HUES64 (cell line): ENCODE measurements at regions not wholly inside any gene's neighbourhood (a gene's known extent, or its start where the extent isn't known, plus 50 kb on each side); places are given as distances from the start of the nearest gene placed in this dataset.

Source experiments
- H3K27ac ChIP-seq: 2 replicates; pipeline ENCODE4 v1.7.0; 2013; ENCODE audit warnings: low read depth, low read length, inconsistent platforms
- H3K27me3 ChIP-seq: 2 replicates; pipeline ENCODE4 v1.6.1; 2013; ENCODE audit warnings: mild to moderate bottlenecking, low read length; ENCODE audit not compliant: insufficient read depth
- H3K36me3 ChIP-seq: 2 replicates; pipeline ENCODE4 v1.6.1; 2013; ENCODE audit warnings: mild to moderate bottlenecking, low read length; ENCODE audit not compliant: insufficient read depth
- H3K4me1 ChIP-seq: 2 replicates; pipeline ENCODE4 v1.6.1; 2013; ENCODE audit warnings: mild to moderate bottlenecking, low read length, moderate library complexity; ENCODE audit not compliant: insufficient read depth
- H3K4me3 ChIP-seq: 2 replicates; pipeline ENCODE4 v1.5.1; 2013; ENCODE audit warnings: mild to moderate bottlenecking, low read length, moderate library complexity
- H3K9ac ChIP-seq: 2 replicates; pipeline ENCODE4 v1.6.1; 2013; ENCODE audit warnings: mild to moderate bottlenecking, low read depth, low read length
- H3K9me3 ChIP-seq: 2 replicates; pipeline ENCODE4 v1.6.1; 2013; ENCODE audit warnings: low read depth, low read length; ENCODE audit not compliant: insufficient read depth
- WGBS: fragments of 150-250, 120-280 bp; methylation state at CpG from one replicate; pipeline ENCODE4 v1.1.7; 2013; ENCODE audit warnings: missing lambda C conversion rate; 5-methylcytosine and 5-hydroxymethylcytosine counted together

GRCh38 chr1:73907051-73907450, 290.9 kb downstream of the LRRIQ3 start:
- no peak overlapping the region for H3K27ac ChIP-seq
- no peak overlapping the region for H3K9ac ChIP-seq
- no peaks in the 10 kb centered on the region for H3K27me3 ChIP-seq
- WGBS, result 83% methylated on average over 1 of the region's 1 CpG
- no peaks in the 10 kb centered on the region for H3K36me3 ChIP-seq
- H3K4me1 ChIP-seq, result peaks cover 2% of the 10 kb centered on the region; the same call in 1 of the 2 replicates
- H3K9me3 ChIP-seq, result no peaks in the 10 kb centered on the region
- no peak overlapping the region for H3K4me3 ChIP-seq

- Histone ChIP-seq H3K4me1 (peaks cover 18% of the 10 kb centered on the region), H3K9me3 (no peaks in the 10 kb centered on the region), H3K36me3 (no peaks in the 10 kb centered on the region), H3K4me3 (no peak overlapping the region), H3K27me3 (no peaks in the 10 kb centered on the region), H3K9ac (no peak overlapping the region), H3K27ac (no peak overlapping the region)
- WGBS, result 98% methylated on average over 2 of the region's 3 CpGs
Measured at GRCh38 chr1:73903092-73903491, 294.9 kb downstream of the LRRIQ3 start.

- Histone ChIP-seq H3K4me1 (peaks cover 18% of the 10 kb centered on the region), H3K4me3 (no peak overlapping the region), H3K9ac (no peak overlapping the region), H3K27ac (no peak overlapping the region), H3K27me3 (no peaks in the 10 kb centered on the region), H3K36me3 (no peaks in the 10 kb centered on the region), H3K9me3 (no peaks in the 10 kb centered on the region)
- 82% methylated on average over 5 of the region's 5 CpGs for WGBS
Measured at GRCh38 chr1:73901738-73902137, 296.2 kb downstream of the LRRIQ3 start.

- 93% methylated on average over 3 of the region's 3 CpGs for WGBS
- no peaks in the 10 kb centered on the region for H3K36me3 ChIP-seq
Measured at GRCh38 chr1:73899311-73899710, 298.7 kb downstream of the LRRIQ3 start.

GRCh38 chr1:73898540-73898939, 299.4 kb downstream of the LRRIQ3 start:
- no peaks in the 10 kb centered on the region for H3K36me3 ChIP-seq
- no peaks in the 10 kb centered on the region for H3K9me3 ChIP-seq
- 98% methylated on average over 3 of the region's 3 CpGs for WGBS
- H3K4me1 ChIP-seq, result peaks cover 18% of the 10 kb centered on the region
- H3K27me3 ChIP-seq, result no peaks in the 10 kb centered on the region
- H3K27ac ChIP-seq, result no peak overlapping the region
- no peak overlapping the region for H3K4me3 ChIP-seq
- H3K9ac ChIP-seq, result no peak overlapping the region

More at GRCh38 chr1:73899311-73899710, 298.7 kb downstream of the LRRIQ3 start:
- peaks cover 18% of the 10 kb centered on the region for H3K4me1 ChIP-seq
- H3K27me3 ChIP-seq, result no peaks in the 10 kb centered on the region
- no peak overlapping the region for H3K4me3 ChIP-seq
- H3K27ac ChIP-seq, result no peak overlapping the region
- H3K9me3 ChIP-seq, result no peaks in the 10 kb centered on the region
- H3K9ac ChIP-seq, result no peak overlapping the region

- Histone ChIP-seq H3K27ac (no peak overlapping the region), H3K36me3 (no peaks in the 10 kb centered on the region), H3K27me3 (no peaks in the 10 kb centered on the region), H3K9me3 (no peaks in the 10 kb centered on the region), H3K4me1 (no peaks in the 10 kb centered on the region), H3K4me3 (no peak overlapping the region), H3K9ac (no peak overlapping the region)
- WGBS, result 96% methylated on average over 3 of the region's 3 CpGs
Measured at GRCh38 chr1:73887412-73887811, 310.6 kb downstream of the LRRIQ3 start.

GRCh38 chr1:73886716-73887115, 311.3 kb downstream of the LRRIQ3 start:
- WGBS, result 94% methylated on average over 2 of the region's 2 CpGs
- Histone ChIP-seq H3K27ac (no peak overlapping the region), H3K27me3 (no peaks in the 10 kb centered on the region), H3K4me1 (no peaks in the 10 kb centered on the region), H3K9me3 (no peaks in the 10 kb centered on the region), H3K9ac (no peak overlapping the region), H3K36me3 (no peaks in the 10 kb centered on the region), H3K4me3 (no peak overlapping the region)

- Histone ChIP-seq H3K4me1 (no peaks in the 10 kb centered on the region), H3K9ac (no peak overlapping the region), H3K27ac (no peak overlapping the region), H3K9me3 (no peaks in the 10 kb centered on the region), H3K36me3 (no peaks in the 10 kb centered on the region), H3K4me3 (no peak overlapping the region), H3K27me3 (no peaks in the 10 kb centered on the region)
- 75% methylated on average over 1 of the region's 1 CpG for WGBS
Measured at GRCh38 chr1:73874806-73875205, 323.2 kb downstream of the LRRIQ3 start.

- no peaks in the 10 kb centered on the region for H3K4me1 ChIP-seq
- no peaks in the 10 kb centered on the region for H3K9me3 ChIP-seq
- H3K9ac ChIP-seq, result no peak overlapping the region
- 100% methylated on average over 2 of the region's 2 CpGs for WGBS
- H3K27ac ChIP-seq, result no peak overlapping the region
- no peaks in the 10 kb centered on the region for H3K27me3 ChIP-seq
- H3K4me3 ChIP-seq, result no peak overlapping the region
- no peaks in the 10 kb centered on the region for H3K36me3 ChIP-seq
Measured at GRCh38 chr1:73868810-73869336, 329.1 kb downstream of the LRRIQ3 start.

- H3K4me3 ChIP-seq, result no peak overlapping the region
- no peaks in the 10 kb centered on the region for H3K27me3 ChIP-seq
- no peaks in the 10 kb centered on the region for H3K9me3 ChIP-seq
- no peaks in the 10 kb centered on the region for H3K36me3 ChIP-seq
- no peak overlapping the region for H3K27ac ChIP-seq
- H3K4me1 ChIP-seq, result no peaks in the 10 kb centered on the region
- WGBS, result 85% methylated on average over 1 of the region's 1 CpG
- H3K9ac ChIP-seq, result no peak overlapping the region
Measured at GRCh38 chr1:73862355-73862754, 335.6 kb downstream of the LRRIQ3 start.

- Histone ChIP-seq H3K4me1 (no peaks in the 10 kb centered on the region), H3K4me3 (no peak overlapping the region), H3K9ac (no peak overlapping the region), H3K27me3 (no peaks in the 10 kb centered on the region), H3K9me3 (no peaks in the 10 kb centered on the region), H3K27ac (no peak overlapping the region), H3K36me3 (no peaks in the 10 kb centered on the region)
- 90% methylated on average over 2 of the region's 2 CpGs for WGBS
Measured at GRCh38 chr1:73860421-73860950, 337.5 kb downstream of the LRRIQ3 start.

GRCh38 chr1:73859227-73859626, 338.7 kb downstream of the LRRIQ3 start:
- Histone ChIP-seq H3K4me3 (no peak overlapping the region), H3K4me1 (no peaks in the 10 kb centered on the region), H3K27ac (no peak overlapping the region), H3K9me3 (no peaks in the 10 kb centered on the region), H3K27me3 (no peaks in the 10 kb centered on the region), H3K36me3 (no peaks in the 10 kb centered on the region), H3K9ac (no peak overlapping the region)
- 100% methylated on average over 1 of the region's 1 CpG for WGBS
